Endothelial cell of umbilical vein (primary cell): ENCODE measurements at regions not wholly inside any gene's neighbourhood (a gene's known extent, or its start where the extent isn't known, plus 50 kb on each side); places are given as distances from the start of the nearest gene placed in this dataset.

Experiments used
- BruUV-seq: library from RNA; stranded (reverse); fragments of 400-500 nt; replicated peaks from 2 replicates; lab custom pipeline; 2021; lab: Mats Ljungman, UMichigan
- CTCF ChIA-PET: fragments of 300-600, 350-600 bp; sonication (Branson Sonifier 250); formaldehyde crosslinking; loops from one replicate; lab custom pipeline; 2021; ENCODE audit warnings: antibody characterized with exemption, inconsistent platforms; lab: Charles Lee
- POLR2A ChIA-PET: fragments of 300-600, 350-600 bp; sonication (Branson Sonifier 250); formaldehyde crosslinking; loops from one replicate; lab custom pipeline; 2021; ENCODE audit warnings: antibody characterized with exemption, inconsistent platforms; lab: Charles Lee
- DNase-seq: peaks from one replicate; pipeline ENCODE4 v3.0.0-alpha.2; 2011; ENCODE audit warnings: low read depth, low spot score
- FAIRE-seq: peaks from 2 replicates; lab custom pipeline; 2011; peaks lifted over from hg19 to GRCh38; lab: Jason Lieb, UNC
- H2AFZ ChIP-seq: 2 replicates; pipeline ENCODE4 v1.6.0; 2012; ENCODE audit warnings: low read depth, low read length, control low read depth, inconsistent platforms
- H3K27ac ChIP-seq: 2 replicates; pipeline ENCODE4 v1.5.1; 2011; ENCODE audit warnings: low read depth, mild to moderate bottlenecking, control low read depth, low read length, moderate library complexity; ENCODE audit not compliant: insufficient read depth
- H3K27me3 ChIP-seq, 2 experiments: 2 replicates each; pipeline versions ENCODE4 v1.6.0 to v1.6.1; 2011; ENCODE audit warnings: low read length in 2 of 2, mixed read lengths in 1 of 2; ENCODE audit not compliant: control insufficient read depth in 2 of 2, insufficient read depth in 2 of 2
- H3K36me3 ChIP-seq, 2 experiments: 2 replicates in 1 of 2; 3 replicates in 1 of 2; pipeline ENCODE4 v1.5.1; 2011; ENCODE audit warnings: low read length in 2 of 2, mild to moderate bottlenecking in 1 of 2, moderate library complexity in 1 of 2; ENCODE audit not compliant: control insufficient read depth in 2 of 2, insufficient read depth in 2 of 2; ENCODE audit errors: extremely low read depth in 1 of 2
- H3K4me1 ChIP-seq: 3 replicates; pipeline ENCODE4 v1.5.1; 2011; ENCODE audit warnings: mild to moderate bottlenecking, low read length; ENCODE audit not compliant: control insufficient read depth, insufficient read depth; ENCODE audit errors: extremely low read depth
- H3K4me2 ChIP-seq: 2 replicates; pipeline ENCODE4 v1.6.1; 2011; ENCODE audit warnings: low read length, control low read depth, mixed read lengths; ENCODE audit not compliant: insufficient read depth
- H3K4me3 ChIP-seq, 3 experiments: fragments of 200-600 bp in 1 of 3; sonication (generic), shearing (Covaris generic) in 1 of 3; replicated peaks in 1 of 3; 2 replicates each; pipeline ENCODE4 v1.5.1; 2011 to 2016; ENCODE audit warnings: control low read depth in 3 of 3, low read length in 3 of 3, mild to moderate bottlenecking in 2 of 3, inconsistent platforms in 1 of 3, low read depth in 1 of 3, moderate library complexity in 1 of 3; ENCODE audit not compliant: insufficient read depth in 1 of 3
- H3K79me2 ChIP-seq: 2 replicates; pipeline ENCODE4 v1.6.0; 2012; ENCODE audit warnings: low read length, inconsistent platforms; ENCODE audit not compliant: control insufficient read depth, insufficient read depth
- H3K9ac ChIP-seq: replicated peaks from 2 replicates; pipeline ENCODE3; 2011; ENCODE audit warnings: low read length, control low read depth; ENCODE audit not compliant: insufficient read depth; ENCODE audit errors: extremely low read depth
- H3K9me1 ChIP-seq: replicated peaks from 3 replicates; pipeline ENCODE4 v1.6.0; 2011; ENCODE audit warnings: mild to moderate bottlenecking, low read length; ENCODE audit not compliant: control insufficient read depth, insufficient read depth; ENCODE audit errors: extremely low read depth
- H3K9me3 ChIP-seq: replicated peaks from 2 replicates; pipeline ENCODE4 v1.5.1; 2012; ENCODE audit warnings: low read length, inconsistent platforms; ENCODE audit not compliant: control insufficient read depth, insufficient read depth
- H4K20me1 ChIP-seq: replicated peaks from 2 replicates; pipeline ENCODE3; 2011; ENCODE audit warnings: mild to moderate bottlenecking, low read length; ENCODE audit not compliant: control insufficient read depth, insufficient read depth; ENCODE audit errors: extremely low read depth
- EZH2 ChIP-seq: IDR thresholded peaks from 2 replicates; pipeline ENCODE4 v1.6.1; 2012; ENCODE audit warnings: borderline replicate concordance, low read depth, mild to moderate bottlenecking, moderate library complexity, low read length, inconsistent platforms; ENCODE audit not compliant: severe bottlenecking
- FOS ChIP-seq: IDR thresholded peaks from 2 replicates; pipeline ENCODE4 v1.6.1; 2011; ENCODE audit warnings: mild to moderate bottlenecking, low read length, moderate library complexity, borderline replicate concordance; ENCODE audit not compliant: insufficient read depth
- GATA2 ChIP-seq: IDR thresholded peaks from 2 replicates; pipeline ENCODE4 v1.7.0; 2011; ENCODE audit warnings: low read depth, mild to moderate bottlenecking, moderate library complexity, mixed read lengths, low read length; ENCODE audit not compliant: insufficient read length, insufficient read depth
- JUN ChIP-seq: IDR thresholded peaks from 2 replicates; pipeline ENCODE4 v1.6.1; 2011; ENCODE audit warnings: borderline replicate concordance, low read depth; ENCODE audit not compliant: insufficient read length, insufficient read depth
- MYC ChIP-seq: IDR thresholded peaks from one replicate; pipeline ENCODE4 v1.6.1; 2011; ENCODE audit warnings: mild to moderate bottlenecking, low read depth, low read length
- POLR2A ChIP-seq: IDR thresholded peaks from 2 replicates; pipeline ENCODE4 v1.6.1; 2012; ENCODE audit warnings: low read depth, mild to moderate bottlenecking, control low read depth, low read length
- POLR2AphosphoS5 ChIP-seq: IDR thresholded peaks from 2 replicates; pipeline ENCODE4 v1.6.1; 2012; ENCODE audit warnings: low read depth, mild to moderate bottlenecking, control low read depth, low read length, moderate library complexity; ENCODE audit not compliant: insufficient read depth
- dilution Hi-C: fragments of 300-500 bp; cut with MboI; formaldehyde crosslinking; loops from one replicate; pipeline ENCODE4 v1.15.0; 2019; ENCODE audit warnings: low sequenced_read_pairs; ENCODE audit not compliant: extremely low pct_ligation_motif_present
- intact Hi-C: fragments of 100-400 bp; cut with micrococcal nuclease; formaldehyde crosslinking; loops from one replicate; pipeline ENCODE4 v1.10.0; 2022
- TF ChIP-seq, protein P1 (sequence below), 2 donors: IDR thresholded peaks; 1 replicate in 1 of 2; 2 replicates in 1 of 2; pipeline ENCODE4 v1.5.1; 2011; ENCODE audit warnings: low read length in 2 of 2, mild to moderate bottlenecking in 2 of 2, moderate library complexity in 2 of 2, control low read depth in 1 of 2, inconsistent platforms in 1 of 2, low read depth in 1 of 2; ENCODE audit not compliant: insufficient read depth in 1 of 2; ENCODE audit errors: extremely low read depth in 1 of 2
- TF ChIP-seq, protein P2 (sequence below): IDR thresholded peaks from 2 replicates; pipeline ENCODE4 v1.6.1; 2011; ENCODE audit not compliant: insufficient read depth, insufficient read length

DNA sequence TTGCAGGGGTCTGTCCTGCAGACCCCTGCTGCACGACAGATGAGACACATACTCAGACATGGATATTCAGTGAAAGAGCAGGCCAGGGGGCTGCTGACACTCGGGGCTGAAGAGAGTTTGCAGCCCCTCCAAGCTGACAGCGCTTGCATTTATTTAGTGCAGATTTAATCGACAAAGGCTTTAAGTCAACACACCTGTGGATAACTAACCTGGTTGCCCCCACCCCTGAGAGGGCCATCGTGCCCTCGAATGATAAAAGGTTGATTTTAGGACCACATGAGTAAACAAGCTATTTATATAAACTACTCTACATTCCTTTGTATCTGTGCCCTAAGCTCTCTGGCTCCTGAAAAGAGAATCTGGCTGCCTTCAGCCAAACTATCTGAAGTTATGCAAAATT, 708.2 kb upstream of the LRRN3 start:
- dilution Hi-C loops (no loop called here), intact Hi-C loops (no loop called here)
- no peak for DNase-seq
- ChIA-PET POLR2A (no interaction called here), CTCF (interaction anchor here (1.0 kb wide), 1 partner anchor 16 kb away, joined by 3 read pairs; no protein-coding TSS in a partner anchor)
- Histone ChIP-seq H3K4me3 (no peak overlapping the region), H3K27ac (no peak overlapping the region), H3K27me3 (peaks cover 0 to 4% of the 10 kb centered on the region in 2 experiments), H3K9ac (no peak overlapping the region), H3K4me1 (no peaks in the 10 kb centered on the region), H3K9me1 (no peaks in the 10 kb centered on the region), H2AFZ (no peak overlapping the region), H3K36me3 (no peaks in the 10 kb centered on the region), H3K79me2 (no peaks in the 10 kb centered on the region), H3K9me3 (no peaks in the 10 kb centered on the region), H3K4me2 (no peak overlapping the region), H4K20me1 (no peaks in the 10 kb centered on the region)
- TF ChIP-seq POLR2A (no peak), MYC (no peak), FOS (no peak), EZH2 (no peak), JUN (no peak), GATA2 (no peak), POLR2AphosphoS5 (no peak)
- TF ChIP-seq, protein P1, sequence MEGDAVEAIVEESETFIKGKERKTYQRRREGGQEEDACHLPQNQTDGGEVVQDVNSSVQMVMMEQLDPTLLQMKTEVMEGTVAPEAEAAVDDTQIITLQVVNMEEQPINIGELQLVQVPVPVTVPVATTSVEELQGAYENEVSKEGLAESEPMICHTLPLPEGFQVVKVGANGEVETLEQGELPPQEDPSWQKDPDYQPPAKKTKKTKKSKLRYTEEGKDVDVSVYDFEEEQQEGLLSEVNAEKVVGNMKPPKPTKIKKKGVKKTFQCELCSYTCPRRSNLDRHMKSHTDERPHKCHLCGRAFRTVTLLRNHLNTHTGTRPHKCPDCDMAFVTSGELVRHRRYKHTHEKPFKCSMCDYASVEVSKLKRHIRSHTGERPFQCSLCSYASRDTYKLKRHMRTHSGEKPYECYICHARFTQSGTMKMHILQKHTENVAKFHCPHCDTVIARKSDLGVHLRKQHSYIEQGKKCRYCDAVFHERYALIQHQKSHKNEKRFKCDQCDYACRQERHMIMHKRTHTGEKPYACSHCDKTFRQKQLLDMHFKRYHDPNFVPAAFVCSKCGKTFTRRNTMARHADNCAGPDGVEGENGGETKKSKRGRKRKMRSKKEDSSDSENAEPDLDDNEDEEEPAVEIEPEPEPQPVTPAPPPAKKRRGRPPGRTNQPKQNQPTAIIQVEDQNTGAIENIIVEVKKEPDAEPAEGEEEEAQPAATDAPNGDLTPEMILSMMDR (IDR thresholded peaks at IDR 0.05; ENCODE audit: extremely low read depth in 1 of 2, insufficient read depth in 1 of 2, low read depth in 1 of 2, low read length in 2 of 2): no peak
- TF ChIP-seq, protein P2, sequence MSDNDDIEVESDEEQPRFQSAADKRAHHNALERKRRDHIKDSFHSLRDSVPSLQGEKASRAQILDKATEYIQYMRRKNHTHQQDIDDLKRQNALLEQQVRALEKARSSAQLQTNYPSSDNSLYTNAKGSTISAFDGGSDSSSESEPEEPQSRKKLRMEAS: no peak
- BruUV-seq: no TSS peak
- no peak for FAIRE-seq
